HepG2 (cell line): ENCODE measurements at regions not wholly inside any gene's neighbourhood (a gene's known extent, or its start where the extent isn't known, plus 50 kb on each side); places are given as distances from the start of the nearest gene placed in this dataset.

Source experiments
- ATAC-seq: fragments of 200-7000 bp; cut with Tn5 transposase; 3 replicates; pipeline ENCODE4 v1.9.1; 2020; ENCODE audit warnings: mild to moderate bottlenecking, moderate library complexity
- BruUV-seq: library from RNA; stranded (reverse); fragments of 400-500 nt; replicated peaks from 2 replicates; lab custom pipeline; 2021; lab: Mats Ljungman, UMichigan
- CTCF ChIA-PET: fragments of 300-600 bp; formaldehyde crosslinking; extraction: SDS; loops from one replicate; lab custom pipeline; 2021; ENCODE audit warnings: low total read pairs, inconsistent platforms, low intra/inter-chr PET ratio; lab: Yijun Ruan, JAX
- POLR2A ChIA-PET: fragments of 350-600 bp; sonication (Branson Sonifier 250); formaldehyde crosslinking; loops from one replicate; lab custom pipeline; 2020; ENCODE audit warnings: antibody characterized with exemption, inconsistent platforms; lab: Yijun Ruan, JAX
- DNase-seq: peaks from one replicate; pipeline ENCODE4 v3.0.0-alpha.2; 2015; ENCODE audit warnings: low spot score
- FAIRE-seq: peaks from 3 replicates; lab custom pipeline; 2011; peaks lifted over from hg19 to GRCh38; lab: Jason Lieb, UNC
- H2AFZ ChIP-seq: one replicate; pipeline ENCODE4 v1.6.1; 2011; ENCODE audit warnings: low read length, inconsistent platforms
- H3K27ac ChIP-seq: fragments of 300-600 bp; 3 replicates; pipeline ENCODE4 v1.8.0; 2011; ENCODE audit warnings: mixed run types, mild to moderate bottlenecking, mixed read lengths, low read length, inconsistent platforms; ENCODE audit not compliant: insufficient read depth; ENCODE audit errors: extremely low read length
- H3K27me3 ChIP-seq, 2 experiments: fragments of 200-600 bp in 1 of 2; 2 replicates in 1 of 2; 3 replicates in 1 of 2; pipeline versions ENCODE4 v1.6.0 to v1.8.0; 2011; ENCODE audit warnings: low read length in 2 of 2, mild to moderate bottlenecking in 2 of 2, moderate library complexity in 2 of 2, inconsistent platforms in 1 of 2; ENCODE audit not compliant: insufficient read depth in 2 of 2, control insufficient read depth in 1 of 2
- H3K36me3 ChIP-seq, 2 experiments: fragments of 200-600 bp in 1 of 2; replicated peaks in 1 of 2; 2 replicates in 1 of 2; 3 replicates in 1 of 2; pipeline versions ENCODE4 v1.5.1 to v1.8.0; 2011; ENCODE audit warnings: low read length in 2 of 2, inconsistent platforms in 1 of 2; ENCODE audit not compliant: insufficient read depth in 2 of 2, control insufficient read depth in 1 of 2
- H3K4me1 ChIP-seq: 2 replicates; pipeline ENCODE4 v1.5.1; 2012; ENCODE audit warnings: low read length, inconsistent platforms; ENCODE audit not compliant: insufficient read depth
- H3K4me2 ChIP-seq: 2 replicates; pipeline ENCODE4 v1.6.0; 2011; ENCODE audit warnings: low read depth, low read length, inconsistent platforms
- H3K4me3 ChIP-seq, 3 experiments: fragments of 200-600 bp in 1 of 3; sonication (generic), shearing (Covaris generic) in 1 of 3; replicated peaks in 1 of 3; 2 replicates each; pipeline ENCODE4 v1.5.1; 2011 to 2016; ENCODE audit warnings: low read length in 3 of 3, inconsistent platforms in 2 of 3, low read depth in 2 of 3, mild to moderate bottlenecking in 2 of 3, control low read depth in 1 of 3, mixed read lengths in 1 of 3; ENCODE audit not compliant: insufficient read depth in 1 of 3
- H3K79me2 ChIP-seq: one replicate; pipeline ENCODE4 v1.6.1; 2011; ENCODE audit warnings: low read length, inconsistent platforms; ENCODE audit not compliant: insufficient read depth
- H3K9ac ChIP-seq: 2 replicates; pipeline ENCODE4 v1.6.0; 2011; ENCODE audit warnings: mild to moderate bottlenecking, low read depth, low read length, inconsistent platforms; ENCODE audit not compliant: insufficient read depth
- H3K9me3 ChIP-seq: 2 replicates; pipeline ENCODE4 v1.5.1; 2012; ENCODE audit warnings: mild to moderate bottlenecking, low read length
- H4K20me1 ChIP-seq: 2 replicates; pipeline ENCODE4 v1.6.0; 2011; ENCODE audit warnings: inconsistent platforms, mild to moderate bottlenecking, low read length, moderate library complexity; ENCODE audit not compliant: insufficient read depth
- BRD4 ChIP-seq: sonication (generic); formaldehyde crosslinking; IDR thresholded peaks from 2 replicates; pipeline ENCODE4 v1.4.0; 2020; ENCODE audit warnings: missing genetic modification reagents
- CHD2 ChIP-seq: IDR thresholded peaks from 2 replicates; pipeline ENCODE4 v1.6.1; 2011; ENCODE audit warnings: low read depth, low read length, improper control_type of control experiment
- DR1 ChIP-seq: sonication (generic); formaldehyde crosslinking; IDR thresholded peaks from 2 replicates; pipeline ENCODE4 v1.8.0; 2021; ENCODE audit warnings: mild to moderate bottlenecking, missing genetic modification reagents, inconsistent platforms
- KAT8 ChIP-seq: IDR thresholded peaks from 2 replicates; pipeline ENCODE4 v1.6.1; 2016; ENCODE audit warnings: missing genetic modification reagents, missing compliant biosample characterization
- KMT2B ChIP-seq: IDR thresholded peaks from 2 replicates; pipeline ENCODE4 v1.6.1; 2016; ENCODE audit warnings: missing genetic modification reagents, missing compliant biosample characterization
- MED1 ChIP-seq: sonication (generic); formaldehyde crosslinking; IDR thresholded peaks from 2 replicates; pipeline ENCODE4 v1.4.0; 2020; ENCODE audit warnings: missing genetic modification reagents
- MED13 ChIP-seq: sonication (generic); formaldehyde crosslinking; IDR thresholded peaks from 2 replicates; pipeline ENCODE4 v1.5.0; 2020; ENCODE audit warnings: missing genetic modification reagents
- NFYB ChIP-seq: sonication (generic); formaldehyde crosslinking; IDR thresholded peaks from 2 replicates; pipeline ENCODE4 v1.4.0; 2020; ENCODE audit warnings: missing genetic modification reagents
- POLR2AphosphoS2 ChIP-seq: IDR thresholded peaks from 2 replicates; pipeline ENCODE4 v1.6.1; 2011; ENCODE audit warnings: low read depth, low read length, improper control_type of control experiment
- SETDB1 ChIP-seq: sonication (generic); formaldehyde crosslinking; IDR thresholded peaks from 2 replicates; pipeline ENCODE4 v1.5.1; 2020; ENCODE audit warnings: missing genetic modification reagents, mild to moderate bottlenecking, borderline replicate concordance
- TOE1 ChIP-seq: sonication (generic); formaldehyde crosslinking; IDR thresholded peaks from 2 replicates; pipeline ENCODE4 v1.4.0; 2020; ENCODE audit warnings: mild to moderate bottlenecking, missing genetic modification reagents
- ZEB1 ChIP-seq: IDR thresholded peaks from 2 replicates; pipeline ENCODE4 v1.6.1; 2012; ENCODE audit warnings: mild to moderate bottlenecking, low read depth, inconsistent platforms; ENCODE audit not compliant: insufficient replicate concordance
- ZNF101 ChIP-seq: sonication (generic); formaldehyde crosslinking; IDR thresholded peaks from 2 replicates; pipeline ENCODE4 v1.4.0; 2020; ENCODE audit warnings: mild to moderate bottlenecking, low read depth, missing genetic modification reagents, borderline replicate concordance
- ZNF709 ChIP-seq: sonication (generic); formaldehyde crosslinking; IDR thresholded peaks from 2 replicates; pipeline ENCODE4 v1.5.0; 2020; ENCODE audit warnings: mild to moderate bottlenecking, missing genetic modification reagents
- ZNF773 ChIP-seq: sonication (generic); formaldehyde crosslinking; IDR thresholded peaks from 2 replicates; pipeline ENCODE4 v1.4.0; 2020; ENCODE audit warnings: missing genetic modification reagents, borderline replicate concordance
- ZSCAN30 ChIP-seq: sonication (generic); formaldehyde crosslinking; IDR thresholded peaks from 2 replicates; pipeline ENCODE4 v1.5.0; 2020; ENCODE audit warnings: mild to moderate bottlenecking, missing genetic modification reagents
- WGBS: methylation state at CpG from one replicate; pipeline ENCODE4 v1.1.6; 2017; ENCODE audit warnings: low lambda C conversion rate; 5-methylcytosine and 5-hydroxymethylcytosine counted together
- in situ Hi-C: cut with HindIII; loops from 2 replicates; pipeline ENCODE4 v1.10.0; 2017; ENCODE audit warnings: low pct_unique_long_range_greater_than_20kb; ENCODE audit not compliant: extremely low pct_ligation_motif_present
- intact Hi-C: fragments of 100-400 bp; cut with micrococcal nuclease; formaldehyde crosslinking; loops from one replicate; pipeline ENCODE4 v1.10.0; 2022; ENCODE audit not compliant: unreplicated experiment
- TF ChIP-seq, protein P1 (sequence below): sonication (generic); formaldehyde crosslinking; IDR thresholded peaks from 2 replicates; pipeline ENCODE4 v1.8.0; 2022; ENCODE audit warnings: missing genetic modification reagents, low read depth, mild to moderate bottlenecking, borderline replicate concordance
- TF ChIP-seq, protein P2 (sequence below): sonication (generic); formaldehyde crosslinking; IDR thresholded peaks from 2 replicates; pipeline ENCODE4 v1.4.0; 2020; ENCODE audit warnings: missing genetic modification reagents

DNA sequence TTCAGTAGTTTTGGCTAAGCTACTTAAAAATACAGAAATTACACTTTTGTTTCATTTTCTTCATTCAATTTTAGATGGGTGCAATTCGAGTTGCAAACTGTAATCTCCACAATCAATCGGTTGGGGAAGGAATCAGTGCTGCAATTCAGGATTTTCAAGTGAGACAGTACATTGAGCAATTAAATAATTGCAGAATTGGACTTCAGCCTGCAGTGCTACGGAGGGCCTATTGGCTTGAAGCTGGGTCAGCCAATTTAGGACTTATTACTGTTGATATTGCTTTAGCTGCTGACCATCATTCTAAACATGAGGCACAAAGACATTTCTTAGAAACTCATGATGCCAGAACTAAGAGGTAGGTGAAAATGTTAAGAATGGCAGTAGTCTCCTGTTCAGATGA is 77.7 kb downstream of the BLTP1 start (continued):
- TF ChIP-seq, protein P1, sequence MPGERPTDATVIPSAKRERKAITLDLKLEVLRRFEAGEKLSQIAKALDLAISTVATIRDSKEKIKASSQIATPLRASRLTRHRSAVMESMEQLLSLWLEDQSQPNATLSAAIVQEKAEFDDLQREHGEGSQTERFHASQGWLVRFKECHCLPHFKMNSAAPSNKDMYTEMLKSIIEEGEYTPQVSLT, result no peak

DNA sequence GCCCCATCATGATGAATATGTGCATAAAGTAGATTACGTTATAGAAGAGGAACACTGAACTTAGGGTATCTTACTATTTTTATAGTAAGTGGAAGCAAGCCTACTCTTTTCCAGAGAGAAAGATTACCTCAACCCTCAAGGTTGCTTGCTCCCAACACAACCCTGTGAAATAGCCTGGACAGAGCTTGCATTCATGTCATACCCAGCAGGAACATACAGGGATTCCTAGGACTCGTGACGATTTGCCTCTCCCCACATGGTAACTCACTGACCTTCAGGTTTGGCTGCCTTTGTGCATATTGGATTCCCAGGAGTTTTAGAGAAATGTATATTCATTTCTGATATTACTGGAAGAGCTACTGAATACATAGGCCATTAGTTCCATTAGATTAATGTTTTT is 80.5 kb downstream of the BLTP1 start:
- no peak for ATAC-seq
- CTCF ChIA-PET, result no interaction called here
- in situ Hi-C loops, result no loop called here

More for the DNA sequence above, 80.5 kb downstream of the BLTP1 start:
- BruUV-seq, result no TSS peak
- TF ChIP-seq CHD2 (no peak), NFYB (CRISPR knock-in tag) (no peak), ZNF709 (CRISPR knock-in tag) (no peak), MED1 (CRISPR knock-in tag) (no peak), ZEB1 (no peak), ZNF101 (no peak), ZSCAN30 (CRISPR knock-in tag) (no peak), SETDB1 (CRISPR knock-in tag) (no peak), BRD4 (CRISPR knock-in tag) (no peak), DR1 (no peak), POLR2AphosphoS2 (no peak), MED13 (CRISPR knock-in tag) (no peak), TOE1 (CRISPR knock-in tag) (no peak), ZNF773 (CRISPR knock-in tag) (no peak), KAT8 (CRISPR knock-in tag) (no peak), KMT2B (CRISPR knock-in tag) (no peak)
- TF ChIP-seq, protein P2, sequence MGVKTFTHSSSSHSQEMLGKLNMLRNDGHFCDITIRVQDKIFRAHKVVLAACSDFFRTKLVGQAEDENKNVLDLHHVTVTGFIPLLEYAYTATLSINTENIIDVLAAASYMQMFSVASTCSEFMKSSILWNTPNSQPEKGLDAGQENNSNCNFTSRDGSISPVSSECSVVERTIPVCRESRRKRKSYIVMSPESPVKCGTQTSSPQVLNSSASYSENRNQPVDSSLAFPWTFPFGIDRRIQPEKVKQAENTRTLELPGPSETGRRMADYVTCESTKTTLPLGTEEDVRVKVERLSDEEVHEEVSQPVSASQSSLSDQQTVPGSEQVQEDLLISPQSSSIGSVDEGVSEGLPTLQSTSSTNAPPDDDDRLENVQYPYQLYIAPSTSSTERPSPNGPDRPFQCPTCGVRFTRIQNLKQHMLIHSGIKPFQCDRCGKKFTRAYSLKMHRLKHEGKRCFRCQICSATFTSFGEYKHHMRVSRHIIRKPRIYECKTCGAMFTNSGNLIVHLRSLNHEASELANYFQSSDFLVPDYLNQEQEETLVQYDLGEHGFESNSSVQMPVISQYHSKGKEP (CRISPR knock-in tag), result no peak
- TF ChIP-seq, all 625 proteins: peak for 0
- Histone ChIP-seq H3K9me3 (no peaks in the 10 kb centered on the region), H3K9ac (no peak overlapping the region), H3K4me3 (no peak overlapping the region), H4K20me1 (no peaks in the 10 kb centered on the region), H3K4me2 (no peak overlapping the region), H3K36me3 (peaks cover 0 to 3% of the 10 kb centered on the region in 2 experiments; a peak in 1 of 5 replicates), H2AFZ (no peak overlapping the region), H3K79me2 (no peaks in the 10 kb centered on the region), H3K4me1 (no peaks in the 10 kb centered on the region), H3K27me3 (no peaks in the 10 kb centered on the region), H3K27ac (no peak overlapping the region)
- POLR2A ChIA-PET, result no interaction called here
- 94% methylated on average over 1 of the region's 3 CpGs for WGBS
- intact Hi-C loops, result no loop called here
- FAIRE-seq, result no peak
- DNase-seq, result no peak
